ENCODE measurements at regions not wholly inside any gene's neighbourhood (a gene's known extent, or its start where the extent isn't known, plus 50 kb on each side); places are given as distances from the start of the nearest gene placed in this dataset.

DNA sequence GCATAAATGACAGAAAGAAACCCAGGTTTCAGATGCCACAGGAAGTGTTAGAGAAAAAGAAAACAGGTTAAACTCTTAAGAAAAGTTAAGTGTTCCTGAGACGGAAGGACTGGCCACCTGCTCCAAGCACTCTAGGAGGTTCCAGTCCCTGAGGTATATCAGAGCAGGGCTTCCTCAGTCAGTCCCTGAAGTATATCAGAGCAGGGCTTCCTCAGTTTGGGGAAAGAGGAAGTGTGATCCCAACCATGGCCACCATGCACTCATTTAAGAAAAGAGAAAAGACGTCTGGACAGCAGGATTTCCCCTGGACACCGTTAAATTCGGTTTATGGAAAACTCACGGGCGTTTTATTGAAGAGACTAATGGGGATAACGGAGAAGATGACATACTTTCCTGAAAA is 133.4 kb upstream of the PFKP start:
- 74% methylated on average over 7 of the region's 7 CpGs for WGBS
- H3K27me3 ChIP-seq (ENCODE audit: control insufficient read depth in 4 of 4, insufficient read depth in 4 of 4, low read length in 3 of 4), result peaks cover 0 to 4% (median 0%) of the 10 kb centered on the region in 4 donors
- H3K9ac ChIP-seq (ENCODE audit: low read depth in 1 of 2, low read length in 2 of 2), result no peak overlapping the region
- H3K27ac ChIP-seq (ENCODE audit: low read depth in 1 of 2, low read length in 2 of 2), result no peak overlapping the region
- no peaks in the 10 kb centered on the region for H3K9me3 ChIP-seq (ENCODE audit: control insufficient read depth in 4 of 4, low read length in 3 of 4)
- H3K4me3 ChIP-seq (ENCODE audit: low read depth in 1 of 3, low read length in 3 of 3), result no peak overlapping the region
- no peak for DNase-seq (ENCODE audit: low spot score)
- no peaks in the 10 kb centered on the region for H3K4me1 ChIP-seq (ENCODE audit: control insufficient read depth in 4 of 4, insufficient read depth in 4 of 4, low read length in 3 of 4)
- H3K36me3 ChIP-seq (ENCODE audit: control insufficient read depth in 4 of 4, insufficient read depth in 3 of 4, low read depth in 1 of 4, low read length in 3 of 4), result no peaks in the 10 kb centered on the region
- no peak for TF ChIP-seq REST (IDR thresholded peaks at IDR 0.05)
- no peak for TF ChIP-seq YY1 (IDR thresholded peaks at IDR 0.05)
- no peak for TF ChIP-seq ZBTB33 (IDR thresholded peaks at IDR 0.05)
- TF ChIP-seq NR2F2 (IDR thresholded peaks at IDR 0.05), result no peak
- TF ChIP-seq, protein P1, sequence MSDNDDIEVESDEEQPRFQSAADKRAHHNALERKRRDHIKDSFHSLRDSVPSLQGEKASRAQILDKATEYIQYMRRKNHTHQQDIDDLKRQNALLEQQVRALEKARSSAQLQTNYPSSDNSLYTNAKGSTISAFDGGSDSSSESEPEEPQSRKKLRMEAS (IDR thresholded peaks at IDR 0.05), result no peak
- no peak for TF ChIP-seq RAD21 (IDR thresholded peaks at IDR 0.05)

- no peak overlapping the region for H3K9ac ChIP-seq (ENCODE audit: low read depth in 1 of 2, low read length in 2 of 2)
- H3K27me3 ChIP-seq (ENCODE audit: control insufficient read depth in 4 of 4, insufficient read depth in 4 of 4, low read length in 3 of 4), result peaks cover 0 to 1% (median 0%) of the 10 kb centered on the region in 4 donors
- H3K36me3 ChIP-seq (ENCODE audit: control insufficient read depth in 4 of 4, insufficient read depth in 3 of 4, low read depth in 1 of 4, low read length in 3 of 4), result no peaks in the 10 kb centered on the region
- no peak overlapping the region for H3K4me3 ChIP-seq (ENCODE audit: low read depth in 1 of 3, low read length in 3 of 3)
- no peaks in the 10 kb centered on the region for H3K9me3 ChIP-seq (ENCODE audit: control insufficient read depth in 4 of 4, low read length in 3 of 4)
- no peaks in the 10 kb centered on the region for H3K4me1 ChIP-seq (ENCODE audit: control insufficient read depth in 4 of 4, insufficient read depth in 4 of 4, low read length in 3 of 4)
- DNase-seq (ENCODE audit: low spot score), result no peak
- no peak overlapping the region for H3K27ac ChIP-seq (ENCODE audit: low read depth in 1 of 2, low read length in 2 of 2)
- TF ChIP-seq FOXA1 (IDR thresholded peaks at IDR 0.05), result no peak
- no peak for TF ChIP-seq TAF1 (conservative IDR thresholded peaks at IDR 0.05)
- TF ChIP-seq RXRA (IDR thresholded peaks at IDR 0.05), result no peak
- no peak for TF ChIP-seq HNF4A (conservative IDR thresholded peaks at IDR 0.05)
- TF ChIP-seq CTCF (IDR thresholded peaks at IDR 0.05; ENCODE audit: low read depth, low read length, missing input control), result no peak
- no peak for TF ChIP-seq FOXA2 (IDR thresholded peaks at IDR 0.05)
- no peak for TF ChIP-seq JUND (IDR thresholded peaks at IDR 0.05)
- TF ChIP-seq SP1 (IDR thresholded peaks at IDR 0.05), result no peak
- no peak for TF ChIP-seq HNF4G (IDR thresholded peaks at IDR 0.05)
- no peak for TF ChIP-seq ZBTB33 (IDR thresholded peaks at IDR 0.05)
- no peak for TF ChIP-seq EGR1 (IDR thresholded peaks at IDR 0.05; ENCODE audit: low read depth in 2 of 2)
- no peak for TF ChIP-seq REST (IDR thresholded peaks at IDR 0.05)
- TF ChIP-seq, protein P1 (IDR thresholded peaks at IDR 0.05), result no peak
- TF ChIP-seq ATF3 (IDR thresholded peaks at IDR 0.05), result no peak
- TF ChIP-seq GABPA (IDR thresholded peaks at IDR 0.05 in 1 of 2, conservative IDR thresholded peaks at IDR 0.05 in 1 of 2), result no peak
- no peak for TF ChIP-seq RAD21 (IDR thresholded peaks at IDR 0.05)
- no peak for TF ChIP-seq NR2F2 (IDR thresholded peaks at IDR 0.05)
- no peak for TF ChIP-seq YY1 (IDR thresholded peaks at IDR 0.05)
- 57% methylated on average over 3 of the region's 3 CpGs for WGBS
Observed at GRCh38 chr10:2933519-2933918, 133.8 kb upstream of the PFKP start.
